GM13977 (cell line): ENCODE measurements at regions not wholly inside any gene's neighbourhood (a gene's known extent, or its start where the extent isn't known, plus 50 kb on each side); places are given as distances from the start of the nearest gene placed in this dataset.

ENCODE experiments used
- DNase-seq: peaks from one replicate; pipeline ENCODE4 v3.0.0; 2012; ENCODE audit warnings: low spot score
- CTCF ChIP-seq: IDR thresholded peaks from 2 replicates; pipeline ENCODE4 v1.5.1; 2012; ENCODE audit warnings: mild to moderate bottlenecking, control low read depth; ENCODE audit not compliant: insufficient read depth; ENCODE audit errors: extremely low read depth, missing control alignments
- in situ Hi-C: fragments of 300-500 bp; cut with MboI; formaldehyde crosslinking; loops from one replicate; pipeline ENCODE4 v1.12.0; 2022; ENCODE audit warnings: low sequenced_read_pairs, low pct_unique_long_range_greater_than_20kb, mixed read lengths, inconsistent platforms; ENCODE audit not compliant: unreplicated experiment

GRCh38 chr7:79547132-79547531 is 93.7 kb upstream of the MAGI2 start:
- in situ Hi-C loops, result no loop called here
- DNase-seq, result no peak
- TF ChIP-seq CTCF, result no peak

- DNase-seq, result no peak
- TF ChIP-seq CTCF, result no peak
- in situ Hi-C loops, result no loop called here
Observed at GRCh38 chr7:79540592-79540991, 87.1 kb upstream of the MAGI2 start.

- TF ChIP-seq CTCF, result no peak
- no peak for DNase-seq
- in situ Hi-C loops, result no loop called here
Observed at GRCh38 chr7:79534128-79534527, 80.7 kb upstream of the MAGI2 start.

GRCh38 chr7:79531905-79532664 is 78.6 kb upstream of the MAGI2 start:
- in situ Hi-C loops, result no loop called here
- no peak for TF ChIP-seq CTCF
- DNase-seq, result no peak

GRCh38 chr7:79531116-79531515 is 77.6 kb upstream of the MAGI2 start:
- no peak for TF ChIP-seq CTCF
- in situ Hi-C loops, result no loop called here
- no peak for DNase-seq

- TF ChIP-seq CTCF, result no peak
- in situ Hi-C loops, result no loop called here
Observed at GRCh38 chr7:79529881-79530235, 76.4 kb upstream of the MAGI2 start.

More at GRCh38 chr7:79529881-79530235, 76.4 kb upstream of the MAGI2 start:
- no peak for DNase-seq
